Eye (tissue), 1 donor: ENCODE measurements at regions not wholly inside any gene's neighbourhood (a gene's known extent, or its start where the extent isn't known, plus 50 kb on each side); places are given as distances from the start of the nearest gene placed in this dataset.
"Not testable (repeated sequence)": the region's sequence is repeated elsewhere in the genome, so short reads cannot be mapped to it uniquely, and the experiment has no call there.

Experiments
- DNase-seq: peaks from one replicate; pipeline ENCODE4 v3.0.0-alpha.2; 2015

GRCh38 chr7:121744319-121744718 lies 128.6 kb upstream of the PTPRZ1 start:
- no peak for DNase-seq

DNA sequence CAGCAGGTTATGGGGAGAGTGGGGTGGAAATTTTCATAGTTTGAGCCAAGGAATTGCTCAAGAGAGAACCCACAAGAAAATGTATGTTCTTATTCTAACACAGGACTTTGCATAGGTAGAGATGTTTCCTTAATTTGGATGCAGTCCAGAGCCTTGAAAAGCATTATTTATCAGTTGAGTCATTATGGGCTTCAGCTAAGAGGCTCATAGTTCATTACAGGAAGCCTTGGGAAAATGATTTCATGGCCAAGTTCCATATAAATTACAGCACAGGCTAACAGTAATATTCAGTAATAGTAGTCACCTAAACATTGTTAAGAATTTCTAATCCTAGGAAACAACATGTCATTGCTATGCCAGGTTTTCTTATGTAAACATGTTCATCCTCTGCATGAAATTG lies 131.1 kb upstream of the PTPRZ1 start:
- DNase-seq, result no peak

GRCh38 chr7:121739465-121739864 lies 133.5 kb upstream of the PTPRZ1 start:
- no peak for DNase-seq

DNA sequence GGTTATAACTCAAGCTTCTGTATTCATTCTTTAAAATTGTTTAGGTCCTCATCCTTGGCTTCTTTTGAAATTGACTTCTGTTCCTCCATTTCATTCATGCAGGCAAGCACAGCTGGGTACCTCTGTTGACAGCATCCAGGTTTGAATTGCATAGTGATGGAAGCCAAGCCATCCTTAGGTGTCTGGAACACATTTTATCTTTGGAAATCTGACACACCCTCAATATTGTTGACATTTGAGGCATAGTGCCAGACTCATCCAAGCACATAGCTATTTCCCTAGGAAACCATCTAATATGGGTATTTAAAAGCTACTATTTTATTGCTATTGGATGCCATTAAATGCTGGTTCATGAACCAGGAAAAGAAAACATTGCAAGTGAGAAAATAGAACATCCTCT lies 142.1 kb upstream of the PTPRZ1 start:
- DNase-seq, result no peak

DNA sequence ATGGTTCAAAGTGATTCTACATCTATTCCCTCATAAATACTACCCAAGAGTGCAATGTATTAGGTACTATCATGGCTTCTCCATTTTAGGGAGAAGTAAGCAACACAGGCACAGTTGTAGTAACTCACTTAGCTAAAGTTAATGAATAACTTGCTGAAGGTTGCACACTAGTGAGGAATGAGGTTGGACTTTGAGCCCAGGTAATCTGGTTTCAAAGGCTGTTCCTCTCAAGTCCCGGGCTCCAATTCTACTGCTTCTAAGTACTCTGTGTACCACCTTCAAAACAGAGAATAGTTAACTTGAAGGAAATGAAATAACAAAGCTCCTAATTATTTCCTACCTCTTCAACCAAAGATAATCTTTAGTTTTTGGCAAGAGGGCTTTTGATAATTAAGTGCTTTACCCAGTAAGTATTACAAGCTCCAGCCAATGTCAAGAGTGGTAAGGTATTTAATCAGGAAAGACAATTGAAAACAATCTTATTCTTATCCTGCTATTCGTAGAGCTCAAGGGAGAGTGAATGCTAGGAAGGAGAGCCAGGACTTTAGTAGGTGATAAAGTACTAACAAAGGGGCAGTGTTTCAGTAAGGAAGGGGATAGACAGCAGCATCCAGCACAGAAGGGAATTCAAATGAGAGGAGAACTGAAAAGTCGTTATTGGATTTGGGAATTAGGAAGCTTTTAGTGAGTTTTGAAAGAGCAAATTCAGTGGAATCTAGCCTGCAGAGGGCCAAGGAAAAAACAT lies 158.2 kb upstream of the PTPRZ1 start:
- no peak for DNase-seq

DNA sequence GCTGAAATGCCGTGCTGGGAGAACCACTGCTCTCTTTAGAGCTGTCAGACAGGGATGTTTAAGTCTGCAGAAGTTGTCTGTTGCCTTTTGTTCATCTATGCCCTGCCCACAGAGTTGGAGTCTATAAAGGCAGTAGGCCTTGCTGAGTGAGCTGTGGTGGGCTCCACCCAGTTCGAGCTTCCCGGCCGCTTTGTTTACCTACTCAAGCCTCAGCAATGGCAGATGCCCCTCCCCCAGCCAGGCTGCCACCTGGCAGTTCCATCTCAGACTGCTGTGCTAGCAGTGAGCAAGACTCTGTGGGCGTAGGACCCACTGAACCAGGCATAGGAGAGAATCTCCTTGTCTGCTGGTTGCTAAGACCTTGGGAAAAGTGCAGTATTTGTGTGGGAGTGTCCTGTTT lies 160.0 kb upstream of the PTPRZ1 start:
- DNase-seq, result not testable (repeated sequence)

DNA sequence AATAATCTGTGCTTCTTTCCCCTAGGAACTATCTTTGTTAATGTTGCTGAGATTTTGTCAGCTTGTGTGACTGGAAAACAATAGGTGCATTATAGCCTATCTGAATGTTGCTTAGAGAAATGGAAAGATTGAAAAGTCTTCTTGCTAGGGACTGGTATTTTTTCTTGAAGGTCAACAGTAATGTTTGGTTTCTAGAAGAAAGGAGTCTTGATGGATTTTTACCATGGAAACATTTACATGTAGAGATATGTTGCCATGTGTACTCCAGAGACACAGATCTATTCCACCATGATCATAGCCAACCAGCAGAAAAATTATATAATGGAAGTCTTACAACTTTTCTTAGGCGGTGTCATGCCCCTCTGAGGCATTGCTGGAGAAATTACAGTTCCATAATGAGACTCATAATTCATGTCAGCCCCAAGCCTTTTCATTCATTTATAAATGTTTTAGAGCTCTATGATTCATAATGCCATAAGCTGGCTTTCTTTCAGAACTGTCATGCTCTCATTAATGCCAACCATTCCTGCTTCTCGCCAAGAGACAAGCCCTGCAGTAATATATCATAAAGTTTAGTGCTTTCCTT lies 175.1 kb upstream of the PTPRZ1 start:
- DNase-seq, result no peak

GRCh38 chr7:121696954-121697353 lies 176.0 kb upstream of the PTPRZ1 start:
- no peak for DNase-seq

- DNase-seq, result no peak
Measured at GRCh38 chr7:121689749-121690148, 183.2 kb upstream of the PTPRZ1 start.

DNA sequence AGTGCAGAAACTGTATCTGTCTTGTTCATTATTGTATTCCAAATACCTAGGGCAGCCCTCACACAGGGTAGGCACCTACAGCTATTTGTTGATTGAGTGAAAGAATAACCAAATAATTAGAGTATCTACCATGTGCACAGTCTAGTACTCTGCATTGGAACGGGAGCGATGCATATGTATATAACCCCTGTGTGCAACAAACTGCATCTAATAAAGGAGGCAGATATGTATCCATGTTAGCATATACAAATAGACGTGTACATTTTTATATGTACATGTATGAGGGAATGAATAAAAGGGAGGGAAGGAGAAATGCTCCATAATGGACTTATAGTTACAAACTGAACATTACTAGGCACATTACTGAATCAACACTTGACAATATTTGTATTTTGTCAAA lies 191.3 kb upstream of the PTPRZ1 start:
- DNase-seq, result no peak

DNA sequence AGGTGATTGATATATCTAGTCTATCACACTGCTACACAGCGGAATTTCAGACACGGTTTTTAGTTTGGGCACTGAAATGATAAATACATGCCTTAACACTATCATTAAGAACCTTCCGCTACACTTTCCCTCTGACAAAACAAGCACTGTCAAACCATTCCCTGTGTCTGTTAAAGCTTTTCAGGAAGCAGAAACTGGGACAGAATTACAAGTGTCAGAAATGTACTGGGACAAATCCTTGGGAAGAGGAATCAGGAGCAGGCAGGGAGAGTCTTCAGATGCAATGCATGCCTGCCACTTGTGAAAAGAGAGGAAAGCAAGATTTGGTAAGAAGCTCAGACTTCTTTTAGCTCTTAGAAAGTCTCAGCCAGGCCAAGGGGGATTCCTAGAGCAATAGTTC lies 196.8 kb upstream of the PTPRZ1 start:
- DNase-seq, result no peak

DNA sequence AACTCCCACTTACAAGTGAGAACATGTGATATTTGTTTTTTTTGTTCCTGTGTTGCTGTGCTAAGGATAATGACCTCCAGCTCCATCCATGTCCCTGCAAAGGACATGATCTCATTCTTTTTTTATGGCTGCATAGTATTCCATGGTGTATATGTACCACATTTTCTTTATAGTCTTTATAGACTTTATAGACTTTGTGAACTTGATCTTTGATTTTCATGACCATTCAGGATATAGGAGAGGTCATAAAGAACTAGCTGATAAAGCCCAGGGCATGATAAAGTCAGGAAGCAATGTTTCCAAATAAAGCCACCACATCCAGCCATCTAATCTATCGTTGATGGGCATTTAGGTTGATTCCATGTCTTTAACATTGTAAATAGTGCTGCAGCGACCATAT lies 198.5 kb upstream of the PTPRZ1 start:
- DNase-seq, result not testable (repeated sequence)

GRCh38 chr7:121669144-121669543 lies 203.8 kb upstream of the PTPRZ1 start:
- no peak for DNase-seq

GRCh38 chr7:121666306-121666705 lies 206.7 kb upstream of the PTPRZ1 start:
- DNase-seq, result no peak

GRCh38 chr7:121643320-121643719 lies 229.6 kb upstream of the PTPRZ1 start:
- no peak for DNase-seq

GRCh38 chr7:121639705-121640104 lies 233.3 kb upstream of the PTPRZ1 start:
- no peak for DNase-seq

GRCh38 chr7:121638286-121638685 lies 234.7 kb upstream of the PTPRZ1 start:
- no peak for DNase-seq

- no peak for DNase-seq
Measured at GRCh38 chr7:121634356-121634755, 238.2 kb upstream of the FAM3C start.

DNA sequence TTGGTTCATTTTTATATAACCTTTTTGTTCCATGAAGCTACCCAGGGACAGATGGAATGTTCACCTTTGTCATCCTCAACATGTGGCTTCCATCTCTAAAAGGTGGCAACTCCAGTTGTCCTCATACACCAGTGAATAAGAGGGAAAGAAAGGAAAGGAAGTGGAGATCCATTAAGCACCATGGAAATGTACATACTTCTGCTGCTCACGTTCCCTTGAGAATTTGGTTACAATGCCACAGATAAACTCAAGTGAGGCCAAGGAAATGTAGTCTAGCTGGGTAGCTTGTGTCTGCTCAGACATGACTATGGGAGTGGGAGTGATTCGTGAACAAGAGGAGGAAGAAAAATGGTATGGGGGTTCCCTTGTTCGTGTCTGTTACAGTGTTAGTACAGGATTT lies 237.1 kb upstream of the FAM3C start:
- DNase-seq, result no peak

DNA sequence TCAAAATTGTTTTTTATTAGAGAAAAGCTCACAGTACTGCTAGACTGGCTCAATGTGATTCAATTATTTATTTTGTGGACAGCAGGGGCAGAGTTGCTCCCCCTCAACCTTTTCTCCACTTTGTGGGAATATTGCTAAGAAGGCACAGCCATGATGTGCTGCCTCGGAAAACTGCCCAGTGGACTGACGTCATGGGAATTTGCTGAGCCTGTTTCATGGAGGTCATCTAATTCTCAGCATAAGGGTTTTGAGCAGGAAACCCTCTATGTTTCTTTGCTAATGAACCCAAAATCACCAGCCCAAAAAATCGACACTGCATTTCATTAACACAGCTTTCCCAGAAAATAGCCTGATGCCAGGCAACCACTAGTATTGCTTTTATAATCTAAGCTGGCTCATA lies 228.8 kb upstream of the FAM3C start:
- DNase-seq, result no peak

- no peak for DNase-seq
Measured at GRCh38 chr7:121623130-121623872, 227.2 kb upstream of the FAM3C start.

DNA sequence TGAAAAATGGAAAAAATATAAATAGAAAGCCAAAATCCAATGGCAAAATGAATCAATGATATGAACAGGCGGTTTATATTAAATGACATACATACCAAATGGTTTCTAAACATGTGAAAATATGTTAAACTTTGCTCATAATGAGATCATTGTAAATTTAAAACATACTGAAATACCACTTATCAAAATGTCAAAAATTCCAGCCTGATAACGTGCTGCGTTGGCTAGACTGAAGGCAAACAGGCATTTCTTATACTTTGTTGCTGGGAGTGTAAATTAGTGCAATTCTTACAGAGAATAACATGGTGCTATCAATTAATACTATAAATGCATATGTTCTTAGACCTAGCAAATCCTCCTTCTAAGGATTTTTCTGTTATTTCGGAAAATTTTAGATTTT lies 225.8 kb upstream of the FAM3C start:
- DNase-seq, result no peak

DNA sequence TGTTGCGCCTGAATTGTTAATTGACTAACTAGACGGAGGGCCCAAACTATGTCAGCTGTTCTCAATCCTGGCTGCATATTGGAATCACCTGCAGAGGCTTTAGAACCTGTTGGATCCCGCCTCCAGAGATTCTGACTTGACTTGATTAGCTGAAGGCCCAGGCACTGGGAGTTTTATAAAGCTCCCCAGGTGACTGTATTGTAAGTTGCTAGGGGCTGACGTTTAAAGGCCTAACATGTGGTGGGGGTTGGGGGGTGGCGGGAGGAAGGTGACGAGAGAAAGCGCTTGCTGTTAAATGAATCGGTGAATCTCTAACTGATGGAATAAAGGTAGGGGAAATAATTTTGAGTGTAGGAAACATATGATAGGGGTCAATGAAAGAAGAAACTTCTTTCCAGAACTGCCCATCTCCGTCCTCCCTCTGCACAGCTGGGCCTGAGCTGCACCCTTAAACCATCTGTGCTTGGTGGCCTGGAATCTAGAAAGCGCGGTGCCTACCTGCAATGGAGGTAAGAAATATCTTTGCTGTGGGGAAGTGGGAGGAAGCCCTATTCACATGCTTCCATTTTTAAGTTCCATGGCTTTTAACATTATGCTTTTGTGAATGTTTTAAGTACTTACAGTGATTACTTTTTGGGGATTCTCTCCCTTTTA lies 225.0 kb upstream of the FAM3C start:
- no peak for DNase-seq

DNA sequence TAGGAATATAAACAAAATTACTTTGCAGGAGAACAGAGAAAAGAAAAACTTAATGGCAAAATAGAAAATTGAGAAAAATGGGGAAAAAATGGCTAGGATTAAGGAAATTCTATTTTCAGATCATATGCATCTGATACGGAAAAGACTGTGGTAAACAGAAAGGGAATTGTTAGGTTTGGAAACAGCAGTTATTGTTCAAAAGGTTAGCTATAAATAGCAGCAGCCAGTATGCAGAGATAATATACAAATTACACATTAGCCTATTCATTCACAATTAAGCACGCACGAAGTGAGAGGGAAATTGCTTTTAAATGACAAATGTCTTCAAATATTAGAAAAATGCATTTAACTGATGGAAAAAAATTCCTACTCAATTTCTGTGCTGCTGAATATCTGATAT lies 224.1 kb upstream of the FAM3C start:
- no peak for DNase-seq
